ENCODE measurements at regions not wholly inside any gene's neighbourhood (a gene's known extent, or its start where the extent isn't known, plus 50 kb on each side); places are given as distances from the start of the nearest gene placed in this dataset.

GRCh38 chr10:8508882-8509281 is 454.4 kb downstream of the GATA3 start:
- no peak for DNase-seq

- no peak for DNase-seq
These were observed 456.0 kb downstream of the GATA3 start for GRCh38 chr10:8510471-8510870.

- DNase-seq, result no peak
These were observed 456.5 kb downstream of the GATA3 start for GRCh38 chr10:8511026-8511425.

GRCh38 chr10:8513155-8514147 is 459.0 kb downstream of the GATA3 start:
- DNase-seq, result no peak

GRCh38 chr10:8520382-8520781 is 465.9 kb downstream of the GATA3 start:
- no peak for DNase-seq

GRCh38 chr10:8527773-8528172 is 473.3 kb downstream of the GATA3 start:
- DNase-seq, result no peak

- no peak for DNase-seq
These were observed 476.6 kb downstream of the GATA3 start for GRCh38 chr10:8531116-8531515.

GRCh38 chr10:8532647-8533046 is 478.2 kb downstream of the GATA3 start:
- DNase-seq, result no peak

- DNase-seq, result no peak
These were observed 479.0 kb downstream of the GATA3 start for GRCh38 chr10:8533462-8533861.

- DNase-seq, result no peak
These were observed 479.6 kb downstream of the GATA3 start for GRCh38 chr10:8534096-8534495.

- no peak for DNase-seq
These were observed 480.4 kb downstream of the GATA3 start for GRCh38 chr10:8534891-8535290.

- no peak for DNase-seq
These were observed 484.6 kb downstream of the GATA3 start for GRCh38 chr10:8539056-8539455.

- DNase-seq, result no peak
These were observed 489.0 kb downstream of the GATA3 start for GRCh38 chr10:8543361-8544056.

GRCh38 chr10:8544057-8544380 is 489.5 kb downstream of the GATA3 start:
- DNase-seq, result no peak

GRCh38 chr10:8544500-8544899 is 490.0 kb downstream of the GATA3 start:
- no peak for DNase-seq

- DNase-seq, result no peak
These were observed 500.1 kb downstream of the GATA3 start for GRCh38 chr10:8554574-8554973.

GRCh38 chr10:8556321-8556720 is 501.8 kb downstream of the GATA3 start:
- no peak for DNase-seq

- no peak for DNase-seq
These were observed 509.0 kb downstream of the GATA3 start for GRCh38 chr10:8563478-8563877.

- DNase-seq, result no peak
These were observed 512.2 kb downstream of the GATA3 start for GRCh38 chr10:8566737-8567136.

- no peak for DNase-seq
These were observed 513.9 kb downstream of the GATA3 start for GRCh38 chr10:8568401-8568800.

GRCh38 chr10:8575620-8576019 is 521.1 kb downstream of the GATA3 start:
- no peak for DNase-seq

GRCh38 chr10:8576281-8576680 is 521.8 kb downstream of the GATA3 start:
- DNase-seq, result no peak

- no peak for DNase-seq
These were observed 522.4 kb downstream of the GATA3 start for GRCh38 chr10:8576911-8577310.

GRCh38 chr10:8577686-8578085 is 523.2 kb downstream of the GATA3 start:
- DNase-seq, result no peak
